Globus pallidus (tissue), 1 donor: ENCODE measurements at regions not wholly inside any gene's neighbourhood (a gene's known extent, or its start where the extent isn't known, plus 50 kb on each side); places are given as distances from the start of the nearest gene placed in this dataset.
"Not testable (repeated sequence)": the region's sequence is repeated elsewhere in the genome, so short reads cannot be mapped to it uniquely, and the experiment has no call there.

ENCODE experiments used
- DNase-seq: peaks from one replicate; pipeline ENCODE4 v3.0.0-alpha.2; 2015; ENCODE audit warnings: low spot score

GRCh38 chr2:179331061-179331460 is 66.4 kb upstream of the SESTD1 start:
- DNase-seq: no peak

GRCh38 chr2:179322289-179322688 is 57.7 kb upstream of the SESTD1 start:
- DNase-seq: no peak

- not testable (repeated sequence) for DNase-seq
Measured at GRCh38 chr2:179321034-179321433, 56.4 kb upstream of the SESTD1 start.

GRCh38 chr2:179314729-179315128 is 50.1 kb upstream of the SESTD1 start:
- DNase-seq: not testable (repeated sequence)
